Upper lobe of left lung (tissue), 4 donors: ENCODE measurements at regions not wholly inside any gene's neighbourhood (a gene's known extent, or its start where the extent isn't known, plus 50 kb on each side); places are given as distances from the start of the nearest gene placed in this dataset.

Experiments used
- POLR2A ChIP-seq, 4 donors: fragments of 450-650 bp; IDR thresholded peaks; one replicate each; pipeline ENCODE4 v1.5.1; 2016 to 2017; ENCODE audit warnings: antibody characterized with exemption in 4 of 4, mild to moderate bottlenecking in 2 of 4
- TF ChIP-seq, protein P1 (sequence below), 6 experiments: fragments of 450-650 bp in 4 of 6; fragments of 200-600 bp in 2 of 6; sonication (generic) in 2 of 6; IDR thresholded peaks; one replicate each; pipeline ENCODE4 v1.5.1; 2016 to 2019; ENCODE audit warnings: antibody characterized with exemption in 6 of 6

DNA sequence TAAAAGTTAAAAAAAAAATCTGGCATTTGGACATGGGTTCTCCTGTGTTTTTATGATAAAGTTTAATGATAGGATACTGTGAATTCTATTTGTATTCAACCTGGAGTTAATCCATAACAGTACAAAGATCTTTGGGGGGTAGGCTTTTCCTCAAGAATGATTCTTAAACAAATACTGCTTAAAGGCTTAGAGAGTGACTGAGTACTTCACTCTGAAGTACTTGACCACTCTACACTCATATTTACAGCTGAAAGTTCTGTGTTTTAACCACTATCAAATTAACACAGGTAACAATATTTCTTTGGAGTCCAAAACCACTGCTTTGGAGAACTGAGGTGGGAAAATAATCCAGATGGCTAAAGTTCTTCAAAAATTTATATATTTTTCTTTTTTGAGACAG is 74.2 kb upstream of the TMEM168 start:
- TF ChIP-seq, protein P1, sequence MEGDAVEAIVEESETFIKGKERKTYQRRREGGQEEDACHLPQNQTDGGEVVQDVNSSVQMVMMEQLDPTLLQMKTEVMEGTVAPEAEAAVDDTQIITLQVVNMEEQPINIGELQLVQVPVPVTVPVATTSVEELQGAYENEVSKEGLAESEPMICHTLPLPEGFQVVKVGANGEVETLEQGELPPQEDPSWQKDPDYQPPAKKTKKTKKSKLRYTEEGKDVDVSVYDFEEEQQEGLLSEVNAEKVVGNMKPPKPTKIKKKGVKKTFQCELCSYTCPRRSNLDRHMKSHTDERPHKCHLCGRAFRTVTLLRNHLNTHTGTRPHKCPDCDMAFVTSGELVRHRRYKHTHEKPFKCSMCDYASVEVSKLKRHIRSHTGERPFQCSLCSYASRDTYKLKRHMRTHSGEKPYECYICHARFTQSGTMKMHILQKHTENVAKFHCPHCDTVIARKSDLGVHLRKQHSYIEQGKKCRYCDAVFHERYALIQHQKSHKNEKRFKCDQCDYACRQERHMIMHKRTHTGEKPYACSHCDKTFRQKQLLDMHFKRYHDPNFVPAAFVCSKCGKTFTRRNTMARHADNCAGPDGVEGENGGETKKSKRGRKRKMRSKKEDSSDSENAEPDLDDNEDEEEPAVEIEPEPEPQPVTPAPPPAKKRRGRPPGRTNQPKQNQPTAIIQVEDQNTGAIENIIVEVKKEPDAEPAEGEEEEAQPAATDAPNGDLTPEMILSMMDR (IDR thresholded peaks at IDR 0.05) = no peak
- no peak for TF ChIP-seq POLR2A (IDR thresholded peaks at IDR 0.05)
